ENCODE measurements at regions not wholly inside any gene's neighbourhood (a gene's known extent, or its start where the extent isn't known, plus 50 kb on each side); places are given as distances from the start of the nearest gene placed in this dataset.

- H3K36me3 ChIP-seq: no peaks in the 10 kb centered on the region
- no peaks in the 10 kb centered on the region for H3K9me3 ChIP-seq
- 71 to 79% methylated on average over 3 of the region's 3 CpGs for WGBS, 2 donors
- DNase-seq (no peak), ATAC-seq (no peak), FAIRE-seq (no peak)
- H3K27me3 ChIP-seq: no peaks in the 10 kb centered on the region
- no peaks in the 10 kb centered on the region for H3K4me1 ChIP-seq
- no peak overlapping the region for H3K4me3 ChIP-seq
- TF ChIP-seq CTCF (IDR thresholded peaks at IDR 0.05): no peak
- intact Hi-C loops (cut with DNase I): no loop called here
- H3K27ac ChIP-seq: no peak overlapping the region
Measured at GRCh38 chr4:18976884-18977283, 955.3 kb upstream of the LCORL start.

GRCh38 chr4:18975916-18976808 lies 954.6 kb upstream of the LCORL start:
- H3K27ac ChIP-seq: no peak overlapping the region
- no peak for TF ChIP-seq CTCF (IDR thresholded peaks at IDR 0.05)
- no peaks in the 10 kb centered on the region for H3K36me3 ChIP-seq
- no peaks in the 10 kb centered on the region for H3K9me3 ChIP-seq
- no peak overlapping the region for H3K4me3 ChIP-seq
- 59 to 68% methylated on average over 6 of the region's 6 CpGs for WGBS, 2 donors
- FAIRE-seq: no peak
- H3K4me1 ChIP-seq: no peaks in the 10 kb centered on the region
- H3K27me3 ChIP-seq: no peaks in the 10 kb centered on the region
- intact Hi-C loops (cut with DNase I): no loop called here
- DNase-seq: no peak
- ATAC-seq: no peak

DNA sequence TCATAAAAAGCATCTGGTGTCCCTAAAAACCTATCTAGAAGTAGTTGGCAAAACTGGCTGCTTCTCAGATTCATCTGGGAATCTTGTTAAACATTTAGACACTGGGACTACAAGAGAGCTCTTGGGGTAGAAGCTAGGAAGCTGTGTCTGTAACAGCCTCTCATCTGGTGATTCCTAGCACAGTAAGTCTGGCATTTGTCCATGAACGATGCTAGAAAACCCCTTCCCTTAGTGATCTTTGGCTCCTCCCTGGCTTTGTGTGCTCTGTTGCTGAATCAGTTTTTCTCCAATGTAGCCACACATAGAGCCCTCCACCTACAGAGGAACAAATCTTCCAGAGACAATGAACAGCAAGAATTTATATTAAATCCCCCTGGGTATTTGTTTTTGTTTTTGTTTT lies 951.7 kb upstream of the LCORL start:
- FAIRE-seq (no peak), ATAC-seq (no peak), DNase-seq (no peak)
- no peaks in the 10 kb centered on the region for H3K4me1 ChIP-seq
- TF ChIP-seq CTCF (IDR thresholded peaks at IDR 0.05): no peak
- no peak overlapping the region for H3K4me3 ChIP-seq
- WGBS, 2 donors: 42 to 57% methylated on average over 1 of the region's 1 CpG
- H3K9me3 ChIP-seq: no peaks in the 10 kb centered on the region
- no peak overlapping the region for H3K27ac ChIP-seq
- H3K36me3 ChIP-seq: no peaks in the 10 kb centered on the region
- no peaks in the 10 kb centered on the region for H3K27me3 ChIP-seq
- intact Hi-C loops (cut with DNase I): no loop called here

- Histone ChIP-seq H3K4me1 (no peaks in the 10 kb centered on the region), H3K4me3 (no peak overlapping the region), H3K27me3 (no peaks in the 10 kb centered on the region), H3K36me3 (no peaks in the 10 kb centered on the region), H3K27ac (no peak overlapping the region), H3K9me3 (no peaks in the 10 kb centered on the region)
- no peak for FAIRE-seq
- no peak for ATAC-seq
- TF ChIP-seq CTCF (IDR thresholded peaks at IDR 0.05): no peak
- intact Hi-C loops (cut with DNase I): no loop called here
- no peak for DNase-seq
Measured at GRCh38 chr4:18961879-18962278, 940.3 kb upstream of the LCORL start.

GRCh38 chr4:18961266-18961665 lies 939.7 kb upstream of the LCORL start:
- no peak for DNase-seq
- no peak for FAIRE-seq
- no peak for ATAC-seq
- no peak overlapping the region for H3K4me3 ChIP-seq
- H3K27me3 ChIP-seq: no peaks in the 10 kb centered on the region
- H3K9me3 ChIP-seq: no peaks in the 10 kb centered on the region
- no peak for TF ChIP-seq CTCF (IDR thresholded peaks at IDR 0.05)
- intact Hi-C loops (cut with DNase I): no loop called here
- no peak overlapping the region for H3K27ac ChIP-seq
- 55 to 60% methylated on average over 8 of the region's 8 CpGs for WGBS, 2 donors
- no peaks in the 10 kb centered on the region for H3K36me3 ChIP-seq
- H3K4me1 ChIP-seq: no peaks in the 10 kb centered on the region
